ENCODE measurements at regions not wholly inside any gene's neighbourhood (a gene's known extent, or its start where the extent isn't known, plus 50 kb on each side); places are given as distances from the start of the nearest gene placed in this dataset.
A peak's percentile ranks its signal among the peaks of the same experiment; 100 is the strongest.

- no peak overlapping the region for H3K27ac Mint-ChIP-seq
- H3K9me3 Mint-ChIP-seq = no peaks in the 10 kb centered on the region
- no peaks in the 10 kb centered on the region for H3K36me3 Mint-ChIP-seq
- H3K4me3 Mint-ChIP-seq = no peak overlapping the region
- DNase-seq (no peak), ATAC-seq (replicated peaks) (peak; percentile 48 to 68)
- H3K4me1 Mint-ChIP-seq = peaks cover 4 to 10% of the 10 kb centered on the region in 2 donors
- H3K27me3 Mint-ChIP-seq = no peaks in the 10 kb centered on the region
These were observed 246.1 kb downstream of the KCNRG start for GRCh38 chr13:50261130-50261901.

DNA sequence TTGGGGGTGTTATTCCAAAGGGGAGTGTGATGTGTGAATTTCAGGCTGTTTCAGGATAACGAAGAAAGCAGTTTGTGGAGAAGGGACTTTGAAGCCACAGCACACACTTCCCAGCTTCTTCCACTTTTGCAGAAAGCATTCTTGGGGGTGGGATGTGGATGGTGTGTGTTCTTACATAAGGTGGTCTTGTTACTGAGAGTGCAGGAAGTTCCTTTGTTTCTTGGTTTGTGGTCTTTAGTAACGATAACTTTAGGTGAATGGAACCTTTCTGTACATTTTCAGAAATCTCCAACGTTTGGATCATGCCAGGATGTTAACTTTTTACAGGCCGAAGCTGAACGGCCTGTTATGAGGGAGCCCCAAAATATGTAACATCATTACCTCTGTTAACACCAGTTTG lies 251.8 kb downstream of the KCNRG start:
- Mint-ChIP-seq H3K9me3 (no peaks in the 10 kb centered on the region), H3K27me3 (peaks cover 0 to 1% of the 10 kb centered on the region in 2 donors), H3K4me3 (no peak overlapping the region), H3K36me3 (no peaks in the 10 kb centered on the region), H3K4me1 (peaks cover 2 to 9% of the 10 kb centered on the region in 2 donors), H3K27ac (no peak overlapping the region)
- no peak for DNase-seq
- no peak for ATAC-seq (replicated peaks)

DNA sequence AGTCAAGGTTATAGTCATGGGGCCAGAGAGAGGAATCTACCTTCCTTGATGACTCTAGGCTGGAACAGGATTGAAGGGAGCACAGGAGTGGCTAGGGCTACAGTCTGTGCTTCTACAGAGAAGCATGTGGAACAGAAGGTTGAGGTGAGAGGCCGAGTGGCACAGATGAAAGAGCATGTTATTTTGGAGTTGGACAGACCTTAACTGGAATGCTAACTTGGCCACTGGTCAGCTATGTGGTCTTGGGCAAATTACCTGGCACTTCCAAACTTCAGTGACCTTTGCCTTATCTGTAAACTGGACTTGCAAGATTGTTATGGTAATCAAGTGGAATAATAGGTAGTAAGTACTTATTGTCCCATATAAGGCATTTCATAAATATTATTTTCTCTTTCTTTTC lies 252.7 kb downstream of the KCNRG start:
- H3K27me3 Mint-ChIP-seq = peaks cover 0 to 5% of the 10 kb centered on the region in 2 donors
- ATAC-seq (replicated peaks) = no peak

GRCh38 chr13:50268500-50268899 lies 253.3 kb downstream of the KCNRG start:
- Mint-ChIP-seq H3K36me3 (no peaks in the 10 kb centered on the region), H3K27ac (no peak overlapping the region), H3K27me3 (peaks cover 0 to 5% of the 10 kb centered on the region in 2 donors), H3K4me1 (peaks cover 2 to 9% of the 10 kb centered on the region in 2 donors), H3K4me3 (no peak overlapping the region), H3K9me3 (no peaks in the 10 kb centered on the region)
- DNase-seq = no peak
- no peak for ATAC-seq (replicated peaks)

More for the DNA sequence above, 252.7 kb downstream of the KCNRG start:
- Mint-ChIP-seq H3K27ac (no peak overlapping the region), H3K4me3 (no peak overlapping the region), H3K4me1 (peaks cover 2 to 9% of the 10 kb centered on the region in 2 donors), H3K36me3 (no peaks in the 10 kb centered on the region), H3K9me3 (no peaks in the 10 kb centered on the region)
- DNase-seq = no peak

- H3K36me3 Mint-ChIP-seq = peaks cover 0 to 7% of the 10 kb centered on the region in 2 donors
- DNase-seq = no peak
- H3K4me3 Mint-ChIP-seq = no peak overlapping the region
- H3K4me1 Mint-ChIP-seq = peaks cover 6 to 9% of the 10 kb centered on the region in 2 donors
- H3K27me3 Mint-ChIP-seq = peaks cover 5 to 7% of the 10 kb centered on the region in 2 donors
- no peak for ATAC-seq (replicated peaks)
- no peak overlapping the region for H3K27ac Mint-ChIP-seq
- H3K9me3 Mint-ChIP-seq = peaks cover 4 to 6% of the 10 kb centered on the region in 2 donors
These were observed 258.9 kb downstream of the KCNRG start for GRCh38 chr13:50274181-50274580.

DNA sequence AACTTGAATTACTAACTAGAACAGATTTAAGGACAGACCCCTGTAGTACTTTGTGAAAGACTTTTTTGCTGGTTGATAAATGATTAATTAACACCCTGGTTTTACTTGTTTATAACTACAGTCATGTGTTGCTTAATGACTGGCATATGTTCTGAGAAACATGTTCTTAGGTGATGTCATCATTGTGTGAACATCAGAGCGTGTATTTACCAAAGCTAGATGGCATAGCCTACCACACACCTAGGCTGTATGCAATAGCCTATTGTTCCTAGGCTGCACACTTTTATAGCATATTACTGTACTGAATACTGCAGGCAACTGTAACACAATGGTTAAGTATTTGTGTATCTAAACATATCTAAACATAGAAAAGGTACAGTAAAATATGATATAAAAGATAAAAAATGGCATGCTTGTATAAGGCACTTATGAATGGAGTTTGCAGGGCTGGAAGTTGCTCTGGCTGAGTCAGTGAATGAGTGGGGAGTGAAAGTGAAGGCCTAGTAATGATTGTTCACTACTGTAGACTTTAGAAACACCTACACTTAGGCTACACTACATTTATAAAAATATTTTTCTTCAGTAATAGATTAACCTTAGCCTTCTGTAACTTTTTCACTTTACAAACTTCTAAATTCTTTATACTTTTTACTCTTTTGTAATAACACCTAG lies 260.3 kb downstream of the KCNRG start:
- no peak overlapping the region for H3K4me3 Mint-ChIP-seq
- DNase-seq (no peak), ATAC-seq (replicated peaks) (no peak)
- peaks cover 0 to 7% of the 10 kb centered on the region in 2 donors for H3K36me3 Mint-ChIP-seq
- H3K9me3 Mint-ChIP-seq = peaks cover 4 to 6% of the 10 kb centered on the region in 2 donors
- H3K27me3 Mint-ChIP-seq = peaks cover 5 to 7% of the 10 kb centered on the region in 2 donors
- H3K27ac Mint-ChIP-seq = no peak overlapping the region
- peaks cover 5 to 7% of the 10 kb centered on the region in 2 donors for H3K4me1 Mint-ChIP-seq

DNA sequence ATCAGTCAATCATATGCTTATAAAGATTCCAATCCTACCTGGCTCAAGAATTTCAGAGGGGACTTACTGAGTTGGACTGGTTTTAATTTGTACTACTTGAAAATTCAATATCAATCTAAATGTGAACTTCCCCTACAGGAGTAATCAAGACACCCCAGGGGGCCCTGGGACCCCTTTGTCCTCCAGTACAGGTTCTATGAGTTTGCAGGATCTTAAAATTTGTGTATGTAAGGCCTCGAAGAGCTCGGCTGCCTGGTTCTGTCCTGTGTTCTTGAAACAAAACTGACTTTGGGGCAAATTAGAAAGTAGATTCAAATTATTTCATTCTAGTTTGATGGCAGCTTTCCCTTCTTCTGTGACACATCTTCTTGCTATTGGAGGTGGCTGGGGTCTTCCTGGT lies 261.3 kb downstream of the KCNRG start:
- Mint-ChIP-seq H3K4me1 (peaks cover 0 to 4% of the 10 kb centered on the region in 2 donors), H3K4me3 (no peak overlapping the region), H3K9me3 (peaks cover 4 to 6% of the 10 kb centered on the region in 2 donors), H3K36me3 (peaks cover 0 to 7% of the 10 kb centered on the region in 2 donors), H3K27me3 (peaks cover 5 to 7% of the 10 kb centered on the region in 2 donors), H3K27ac (no peak overlapping the region)
- no peak for ATAC-seq (replicated peaks)
- DNase-seq = no peak

DNA sequence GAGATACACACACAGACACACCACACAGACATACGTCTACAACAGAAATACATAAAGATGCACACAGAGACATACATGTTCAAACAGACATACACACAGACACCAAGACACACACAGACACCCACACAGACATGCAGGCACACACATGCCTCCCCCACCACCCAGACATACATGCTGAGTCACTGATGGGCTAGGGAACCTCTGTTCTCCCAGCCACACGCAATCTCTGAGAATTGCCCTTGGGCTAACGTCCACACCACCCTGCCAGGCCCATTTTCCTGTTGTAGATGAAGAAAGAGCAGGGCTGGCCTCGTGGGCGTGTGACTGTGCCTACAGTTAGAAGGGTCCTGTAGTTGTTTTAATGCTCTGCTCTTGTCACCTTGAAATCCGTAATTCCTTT lies 261.9 kb downstream of the KCNRG start:
- H3K27me3 Mint-ChIP-seq = peaks cover 3 to 7% of the 10 kb centered on the region in 2 donors
- peaks cover 7 to 9% of the 10 kb centered on the region in 2 donors for H3K9me3 Mint-ChIP-seq

DNA sequence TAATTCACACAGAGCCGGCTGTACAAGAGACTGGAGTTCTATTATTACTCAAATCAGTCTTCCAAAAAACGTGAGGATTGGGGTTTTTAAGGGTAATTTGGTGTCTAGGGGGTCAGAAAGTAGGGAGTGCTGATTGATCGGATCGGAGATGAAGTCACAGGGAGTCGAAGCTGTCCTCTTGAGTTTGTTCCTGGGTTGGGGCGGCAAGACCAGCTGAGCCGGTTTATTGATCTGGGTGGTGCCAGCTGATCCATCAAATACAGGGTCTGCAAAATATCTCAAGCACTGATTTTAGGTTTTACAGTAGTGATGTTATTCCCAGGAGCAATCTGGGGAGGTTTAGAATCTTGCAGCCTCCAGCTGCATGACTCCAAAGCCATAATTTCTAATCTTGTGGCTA lies 262.7 kb downstream of the KCNRG start:
- ATAC-seq (replicated peaks) = no peak
- peaks cover 2 to 15% of the 10 kb centered on the region in 2 donors for H3K36me3 Mint-ChIP-seq
- H3K4me1 Mint-ChIP-seq = peaks cover 0 to 4% of the 10 kb centered on the region in 2 donors

More for the DNA sequence above, 261.9 kb downstream of the KCNRG start:
- ATAC-seq (replicated peaks) = no peak
- DNase-seq = no peak
- Mint-ChIP-seq H3K27ac (no peak overlapping the region), H3K4me1 (peaks cover 0 to 4% of the 10 kb centered on the region in 2 donors), H3K4me3 (no peak overlapping the region), H3K36me3 (peaks cover 0 to 10% of the 10 kb centered on the region in 2 donors)

GRCh38 chr13:50280441-50280937 lies 265.2 kb downstream of the KCNRG start:
- ATAC-seq (replicated peaks) (no peak), DNase-seq (no peak)
- peaks cover 9 to 13% of the 10 kb centered on the region in 2 donors for H3K9me3 Mint-ChIP-seq
- H3K4me1 Mint-ChIP-seq = peaks cover 16% of the 10 kb centered on the region in 2 donors
- peaks cover 0 to 10% of the 10 kb centered on the region in 2 donors for H3K27me3 Mint-ChIP-seq
- no peak overlapping the region for H3K27ac Mint-ChIP-seq
- peaks cover 2 to 15% of the 10 kb centered on the region in 2 donors for H3K36me3 Mint-ChIP-seq
- no peak overlapping the region for H3K4me3 Mint-ChIP-seq

More for the DNA sequence above, 262.7 kb downstream of the KCNRG start:
- no peak for DNase-seq
- Mint-ChIP-seq H3K4me3 (no peak overlapping the region), H3K9me3 (peaks cover 9 to 13% of the 10 kb centered on the region in 2 donors), H3K27me3 (peaks cover 0 to 7% of the 10 kb centered on the region in 2 donors), H3K27ac (no peak overlapping the region)

GRCh38 chr13:50282016-50282415 lies 266.8 kb downstream of the KCNRG start:
- H3K27me3 Mint-ChIP-seq = peaks cover 0 to 10% of the 10 kb centered on the region in 2 donors
- no peak for ATAC-seq (replicated peaks)
- H3K27ac Mint-ChIP-seq = no peak overlapping the region
- H3K4me3 Mint-ChIP-seq = no peak overlapping the region
- peaks cover 9 to 13% of the 10 kb centered on the region in 2 donors for H3K9me3 Mint-ChIP-seq
- peaks cover 17 to 22% of the 10 kb centered on the region in 2 donors for H3K4me1 Mint-ChIP-seq
- H3K36me3 Mint-ChIP-seq = peaks cover 2 to 15% of the 10 kb centered on the region in 2 donors
- DNase-seq = no peak

DNA sequence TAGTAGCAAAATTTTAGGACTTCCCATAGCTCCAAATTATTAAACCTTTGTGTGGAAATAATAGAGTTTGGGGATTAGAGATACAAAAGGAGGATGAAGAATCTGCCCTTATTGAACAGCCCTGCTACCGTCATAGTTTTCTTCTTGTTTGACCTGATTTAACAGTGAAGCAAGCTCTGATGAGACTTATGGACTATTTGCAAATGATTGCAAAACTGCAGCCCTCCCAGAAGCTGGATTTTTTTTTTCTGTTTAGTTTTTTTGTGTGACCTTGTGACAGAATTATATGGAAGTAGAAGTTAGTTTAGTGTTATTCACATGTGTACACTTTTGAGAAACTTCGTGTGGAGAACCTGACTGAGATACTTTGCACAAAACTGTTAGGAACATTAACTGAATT lies 267.8 kb downstream of the KCNRG start:
- Mint-ChIP-seq H3K9me3 (peaks cover 5 to 8% of the 10 kb centered on the region in 2 donors), H3K4me1 (peaks cover 15 to 22% of the 10 kb centered on the region in 2 donors), H3K27ac (no peak overlapping the region), H3K4me3 (no peak overlapping the region), H3K36me3 (peaks cover 2 to 10% of the 10 kb centered on the region in 2 donors), H3K27me3 (peaks cover 0 to 5% of the 10 kb centered on the region in 2 donors)
- no peak for ATAC-seq (replicated peaks)
- DNase-seq = no peak

- H3K4me1 Mint-ChIP-seq = peaks cover 15 to 22% of the 10 kb centered on the region in 2 donors
- H3K27ac Mint-ChIP-seq = no peak overlapping the region
- H3K9me3 Mint-ChIP-seq = peaks cover 8 to 12% of the 10 kb centered on the region in 2 donors
- DNase-seq (no peak), ATAC-seq (replicated peaks) (peak; percentile 89 to 91)
- peaks cover 5 to 12% of the 10 kb centered on the region in 2 donors for H3K36me3 Mint-ChIP-seq
- peaks cover 0 to 3% of the 10 kb centered on the region in 2 donors for H3K27me3 Mint-ChIP-seq
- H3K4me3 Mint-ChIP-seq = no peak overlapping the region
These were observed 269.3 kb downstream of the KCNRG start for GRCh38 chr13:50284540-50284939.

GRCh38 chr13:50285283-50285682 lies 270.0 kb downstream of the KCNRG start:
- no peak overlapping the region for H3K27ac Mint-ChIP-seq
- peaks cover 0 to 3% of the 10 kb centered on the region in 2 donors for H3K27me3 Mint-ChIP-seq
- peaks cover 15 to 22% of the 10 kb centered on the region in 2 donors for H3K4me1 Mint-ChIP-seq
- DNase-seq (no peak), ATAC-seq (replicated peaks) (peak; percentile 79 to 80)
- no peak overlapping the region for H3K4me3 Mint-ChIP-seq
- peaks cover 6 to 15% of the 10 kb centered on the region in 2 donors for H3K36me3 Mint-ChIP-seq
- H3K9me3 Mint-ChIP-seq = peaks cover 10 to 15% of the 10 kb centered on the region in 2 donors
